Gastrocnemius medialis (tissue), 4 donors: ENCODE measurements at regions not wholly inside any gene's neighbourhood (a gene's known extent, or its start where the extent isn't known, plus 50 kb on each side); places are given as distances from the start of the nearest gene placed in this dataset.

ENCODE experiments used
- POLR2A ChIP-seq, 2 donors: fragments of 450-650 bp; IDR thresholded peaks; one replicate each; pipeline ENCODE4 v1.6.1; 2017; ENCODE audit warnings: antibody characterized with exemption in 2 of 2, mild to moderate bottlenecking in 2 of 2, moderate library complexity in 2 of 2
- TF ChIP-seq, protein P1 (sequence below), 5 experiments: fragments of 450-650 bp in 3 of 5; fragments of 200-600 bp in 2 of 5; sonication (generic) in 2 of 5; IDR thresholded peaks in 4 of 5; conservative IDR thresholded peaks in 1 of 5; 1 replicate in 4 of 5; 2 replicates in 1 of 5; pipeline ENCODE4 v1.5.1; 2016 to 2019; ENCODE audit warnings: antibody characterized with exemption in 5 of 5, mild to moderate bottlenecking in 3 of 5, moderate library complexity in 3 of 5

GRCh38 chr12:4191149-4191548 is 82.4 kb upstream of the CCND2 start:
- TF ChIP-seq, protein P1, sequence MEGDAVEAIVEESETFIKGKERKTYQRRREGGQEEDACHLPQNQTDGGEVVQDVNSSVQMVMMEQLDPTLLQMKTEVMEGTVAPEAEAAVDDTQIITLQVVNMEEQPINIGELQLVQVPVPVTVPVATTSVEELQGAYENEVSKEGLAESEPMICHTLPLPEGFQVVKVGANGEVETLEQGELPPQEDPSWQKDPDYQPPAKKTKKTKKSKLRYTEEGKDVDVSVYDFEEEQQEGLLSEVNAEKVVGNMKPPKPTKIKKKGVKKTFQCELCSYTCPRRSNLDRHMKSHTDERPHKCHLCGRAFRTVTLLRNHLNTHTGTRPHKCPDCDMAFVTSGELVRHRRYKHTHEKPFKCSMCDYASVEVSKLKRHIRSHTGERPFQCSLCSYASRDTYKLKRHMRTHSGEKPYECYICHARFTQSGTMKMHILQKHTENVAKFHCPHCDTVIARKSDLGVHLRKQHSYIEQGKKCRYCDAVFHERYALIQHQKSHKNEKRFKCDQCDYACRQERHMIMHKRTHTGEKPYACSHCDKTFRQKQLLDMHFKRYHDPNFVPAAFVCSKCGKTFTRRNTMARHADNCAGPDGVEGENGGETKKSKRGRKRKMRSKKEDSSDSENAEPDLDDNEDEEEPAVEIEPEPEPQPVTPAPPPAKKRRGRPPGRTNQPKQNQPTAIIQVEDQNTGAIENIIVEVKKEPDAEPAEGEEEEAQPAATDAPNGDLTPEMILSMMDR (IDR thresholded peaks at IDR 0.05 in 4 of 5, conservative IDR thresholded peaks at IDR 0.05 in 1 of 5), result no peak
- no peak for TF ChIP-seq POLR2A (IDR thresholded peaks at IDR 0.05)
